Activated T-cell treated with anti-CD3 and anti-CD28 coated beads for 1 hour (primary cell): ENCODE measurements at regions not wholly inside any gene's neighbourhood (a gene's known extent, or its start where the extent isn't known, plus 50 kb on each side); places are given as distances from the start of the nearest gene placed in this dataset.

ENCODE experiments used
- DNase-seq: peaks from one replicate; pipeline ENCODE4 v3.0.0-alpha.2; 2020; ENCODE audit warnings: low read depth

GRCh38 chr9:81116340-81117137 is 572.8 kb downstream of the TLE1 start:
- no peak for DNase-seq

- DNase-seq = no peak
Measured at GRCh38 chr9:81113453-81114124, 575.8 kb downstream of the TLE1 start.

DNA sequence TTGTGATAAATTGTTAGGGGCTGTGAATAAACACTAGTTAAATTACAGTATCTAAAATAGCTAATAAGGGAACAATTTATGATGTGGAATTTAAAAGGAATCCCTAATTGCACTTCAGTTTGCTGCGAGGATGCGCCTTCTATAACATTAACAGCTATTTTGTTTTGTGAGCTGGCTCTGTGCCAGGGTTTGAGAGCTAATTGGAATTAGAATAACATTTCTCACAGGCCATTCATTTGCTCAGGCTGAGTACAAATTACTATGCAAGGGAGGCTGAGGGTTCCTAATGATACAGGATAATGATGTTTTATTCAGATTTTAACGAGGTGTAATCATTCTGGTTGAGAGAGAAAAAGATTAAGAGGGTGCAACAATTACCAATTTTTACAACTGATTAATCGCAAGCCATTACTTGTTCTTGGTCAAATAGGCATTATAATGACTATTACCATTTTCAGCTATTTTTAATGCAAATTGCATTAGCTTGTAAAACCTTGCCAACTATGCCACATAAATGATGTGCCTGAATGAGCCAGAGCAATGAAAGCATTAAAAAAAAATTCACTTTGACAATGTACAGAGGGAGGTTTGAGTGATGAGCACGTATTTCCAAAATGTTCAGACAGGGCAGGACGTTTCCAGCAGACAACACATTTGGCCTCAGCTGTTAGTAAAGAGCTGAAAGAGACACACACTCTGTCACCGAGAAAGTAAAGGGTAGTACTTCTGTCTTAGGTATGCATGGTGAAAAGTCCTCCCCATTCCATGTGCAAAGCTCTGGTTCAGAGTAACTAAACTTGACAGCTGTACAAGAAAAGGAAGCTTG is 576.5 kb downstream of the TLE1 start:
- no peak for DNase-seq

- DNase-seq = no peak
Measured at GRCh38 chr9:81108821-81109220, 580.5 kb downstream of the TLE1 start.

DNA sequence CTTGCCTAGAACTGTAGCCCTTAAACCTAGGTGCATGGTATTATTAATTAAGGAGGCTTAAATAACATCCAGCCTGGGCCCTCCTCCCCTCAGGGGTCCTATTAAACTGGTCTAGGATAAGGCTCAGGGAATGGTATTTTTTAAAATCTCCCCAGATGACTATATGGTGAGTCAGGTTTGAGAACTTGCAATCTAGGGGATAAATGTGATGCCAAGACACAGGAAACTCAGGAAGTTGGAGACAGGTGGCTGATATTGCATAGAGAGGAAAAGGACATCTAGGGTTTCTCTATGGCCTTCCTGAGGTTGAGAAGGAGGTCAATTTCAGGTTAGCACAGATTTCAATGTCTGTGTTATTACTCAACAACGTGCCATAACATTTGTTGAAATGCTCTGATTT is 581.0 kb downstream of the TLE1 start:
- DNase-seq = no peak

GRCh38 chr9:81103597-81104471 is 585.5 kb downstream of the TLE1 start:
- DNase-seq = no peak

DNA sequence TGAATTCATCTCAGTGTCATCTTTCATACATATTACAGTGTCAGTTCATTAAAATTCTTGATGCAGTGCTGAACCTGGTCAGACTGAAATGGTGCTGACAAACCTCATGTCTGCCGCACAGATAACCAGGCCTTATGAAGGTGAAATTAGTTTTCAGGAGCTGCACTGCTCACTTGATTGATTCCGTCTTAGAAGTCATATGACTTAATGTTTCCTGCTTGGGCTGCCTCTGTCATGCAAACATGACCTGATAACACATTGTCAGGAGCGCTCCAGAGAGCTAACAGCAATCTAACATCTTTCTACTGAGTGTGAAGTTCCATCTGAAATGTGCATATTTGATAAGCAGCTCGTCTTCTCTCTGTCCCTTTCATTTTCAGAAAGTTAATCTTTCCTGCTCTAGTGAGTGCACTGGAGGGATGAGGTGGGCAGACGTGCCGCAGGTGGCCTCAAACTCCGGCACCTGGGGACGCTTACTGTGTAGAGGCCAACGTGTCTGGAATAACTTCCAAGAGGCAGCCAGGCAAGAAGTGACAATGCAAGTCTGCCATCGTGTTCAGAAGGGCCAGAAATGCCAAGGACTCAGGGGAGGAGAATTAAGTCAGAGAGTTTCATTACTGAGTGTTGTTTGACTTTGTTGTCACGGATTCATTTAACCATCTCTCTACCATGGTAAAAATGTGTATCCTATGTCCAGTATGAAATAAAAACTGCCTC is 592.1 kb downstream of the TLE1 start:
- no peak for DNase-seq

DNA sequence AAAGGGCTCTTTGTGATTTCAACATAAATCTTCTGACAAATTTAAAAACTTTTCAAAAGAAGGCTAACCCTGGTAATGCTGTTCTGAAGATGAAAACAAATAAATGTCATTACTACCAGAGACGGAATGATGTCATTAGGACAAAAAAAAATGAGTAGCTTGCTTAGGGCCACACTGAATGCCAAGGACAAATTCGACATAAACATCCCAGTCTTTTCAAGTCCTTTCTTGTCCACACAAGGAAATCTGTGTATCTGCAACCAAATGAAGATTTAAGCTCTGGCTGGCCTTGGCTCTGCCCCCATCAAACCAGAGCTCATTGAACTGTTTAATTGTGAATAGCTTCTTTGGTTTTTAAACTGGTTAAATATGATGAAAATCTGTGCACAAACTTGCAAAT is 592.7 kb downstream of the TLE1 start:
- DNase-seq = no peak

GRCh38 chr9:81092057-81092456 is 597.3 kb downstream of the TLE1 start:
- no peak for DNase-seq

- DNase-seq = no peak
Measured at GRCh38 chr9:81088341-81088740, 601.0 kb downstream of the TLE1 start.

- DNase-seq = no peak
Measured at GRCh38 chr9:81086416-81086815, 602.9 kb downstream of the TLE1 start.

DNA sequence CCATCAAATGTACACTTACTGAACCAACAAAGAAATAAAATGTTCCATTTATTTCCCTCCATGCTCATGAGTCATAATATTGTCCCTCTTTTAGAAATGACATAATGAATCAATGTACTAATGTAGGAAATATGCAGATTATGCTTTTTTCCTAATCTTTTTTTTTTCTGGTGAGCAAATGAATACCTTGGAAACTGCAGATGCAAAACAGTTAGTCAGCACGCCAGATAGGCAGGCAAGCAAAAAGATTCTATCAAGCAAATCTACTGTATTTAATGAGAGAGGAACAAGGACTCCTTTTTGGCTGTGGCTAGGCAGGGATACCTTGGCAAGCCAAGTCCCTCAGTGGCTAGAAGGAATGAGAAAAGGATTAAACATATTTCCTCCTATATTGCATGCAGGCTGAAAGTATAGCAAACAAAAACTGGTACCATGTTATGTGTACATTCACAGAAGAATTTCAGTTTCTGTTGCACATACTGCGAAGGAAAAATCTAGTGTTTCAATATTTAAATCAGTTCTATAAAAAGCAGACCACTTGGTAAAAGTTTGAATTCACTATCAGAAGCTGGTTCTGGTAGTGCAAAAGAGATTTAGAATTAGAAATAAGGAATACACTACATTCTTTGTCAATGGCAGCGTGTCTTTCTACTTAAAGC is 605.4 kb downstream of the TLE1 start:
- no peak for DNase-seq

- DNase-seq = no peak
Measured at GRCh38 chr9:81083067-81083466, 606.3 kb downstream of the TLE1 start.

GRCh38 chr9:81082221-81082620 is 607.1 kb downstream of the TLE1 start:
- no peak for DNase-seq

DNA sequence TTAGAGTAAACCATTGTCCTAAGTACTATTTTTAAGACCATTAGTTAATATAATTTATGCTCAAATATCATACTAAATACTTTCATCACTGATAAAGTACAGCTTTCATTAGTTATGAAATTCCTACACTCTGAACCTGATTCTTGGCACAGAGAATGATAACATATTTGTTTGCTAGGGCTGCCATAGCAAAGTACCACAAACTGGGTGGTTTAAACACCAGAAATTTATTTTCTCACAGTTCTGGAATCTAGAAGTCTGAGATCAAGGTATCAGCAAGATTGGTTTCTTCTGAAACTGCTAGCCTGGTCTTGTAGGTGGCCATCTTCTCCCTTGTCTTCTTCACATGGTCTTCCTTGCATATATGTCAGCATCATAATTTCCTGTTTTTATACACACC is 608.4 kb downstream of the TLE1 start:
- no peak for DNase-seq

GRCh38 chr9:81080185-81080584 is 609.2 kb downstream of the TLE1 start:
- no peak for DNase-seq

GRCh38 chr9:81079055-81079454 is 610.3 kb downstream of the TLE1 start:
- DNase-seq = no peak

GRCh38 chr9:81078555-81078954 is 610.8 kb downstream of the TLE1 start:
- DNase-seq = no peak

DNA sequence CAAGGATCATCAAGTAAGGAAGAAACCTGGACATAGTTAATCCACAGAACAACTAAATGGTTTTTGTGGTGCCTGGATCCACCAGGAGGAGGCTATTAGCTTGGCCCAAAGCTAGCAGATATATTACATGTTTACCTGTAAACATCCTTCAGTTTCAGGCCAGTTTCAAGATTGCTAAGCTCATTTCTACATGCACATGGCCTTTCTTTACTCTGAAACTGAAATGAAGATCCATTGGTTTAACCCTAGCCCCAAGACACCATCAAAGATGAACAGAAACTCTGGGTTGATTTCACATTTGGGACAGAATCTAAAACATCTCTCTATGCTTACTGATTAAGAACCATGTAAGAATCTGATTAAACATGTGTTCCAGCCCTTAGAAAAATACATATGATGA is 611.8 kb downstream of the TLE1 start:
- no peak for DNase-seq

GRCh38 chr9:81076131-81076530 is 613.2 kb downstream of the TLE1 start:
- DNase-seq = no peak

GRCh38 chr9:81074221-81074620 is 615.1 kb downstream of the TLE1 start:
- no peak for DNase-seq
